Hematopoietic multipotent progenitor cell treated with erythropoietin and hydrocortisone succinate and interleukin-3 and kit ligand, for 4 days (in vitro differentiated cells): ENCODE measurements at regions not wholly inside any gene's neighbourhood (a gene's known extent, or its start where the extent isn't known, plus 50 kb on each side); places are given as distances from the start of the nearest gene placed in this dataset.
"Not testable (repeated sequence)": the region's sequence is repeated elsewhere in the genome, so short reads cannot be mapped to it uniquely, and the experiment has no call there.

Source experiments
- DNase-seq: peaks from one replicate; pipeline ENCODE4 v3.0.0-alpha.2; 2015

- DNase-seq = no peak
Observed at GRCh38 chr11:25527841-25528240, 804.1 kb upstream of the ANO3 start.

DNA sequence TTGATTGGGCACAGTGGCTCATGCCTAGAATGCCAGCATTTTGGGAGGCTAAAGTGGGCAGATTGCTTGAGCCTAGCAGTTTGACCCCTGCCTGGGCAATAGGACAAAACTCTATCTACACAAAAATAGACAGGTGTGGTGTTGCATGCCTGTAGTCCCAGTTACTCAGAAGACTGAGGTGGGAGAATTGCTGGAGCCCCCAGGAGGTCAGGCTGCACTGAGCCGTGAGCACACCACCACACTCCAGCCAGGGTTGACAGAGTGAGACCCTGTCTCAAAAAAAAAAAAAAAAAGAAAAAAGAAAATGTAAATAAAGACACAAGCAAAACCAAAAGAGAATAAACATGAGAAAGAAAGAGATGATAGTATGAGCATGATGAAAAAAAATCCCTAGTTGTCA, 802.4 kb upstream of the ANO3 start:
- DNase-seq = no peak

DNA sequence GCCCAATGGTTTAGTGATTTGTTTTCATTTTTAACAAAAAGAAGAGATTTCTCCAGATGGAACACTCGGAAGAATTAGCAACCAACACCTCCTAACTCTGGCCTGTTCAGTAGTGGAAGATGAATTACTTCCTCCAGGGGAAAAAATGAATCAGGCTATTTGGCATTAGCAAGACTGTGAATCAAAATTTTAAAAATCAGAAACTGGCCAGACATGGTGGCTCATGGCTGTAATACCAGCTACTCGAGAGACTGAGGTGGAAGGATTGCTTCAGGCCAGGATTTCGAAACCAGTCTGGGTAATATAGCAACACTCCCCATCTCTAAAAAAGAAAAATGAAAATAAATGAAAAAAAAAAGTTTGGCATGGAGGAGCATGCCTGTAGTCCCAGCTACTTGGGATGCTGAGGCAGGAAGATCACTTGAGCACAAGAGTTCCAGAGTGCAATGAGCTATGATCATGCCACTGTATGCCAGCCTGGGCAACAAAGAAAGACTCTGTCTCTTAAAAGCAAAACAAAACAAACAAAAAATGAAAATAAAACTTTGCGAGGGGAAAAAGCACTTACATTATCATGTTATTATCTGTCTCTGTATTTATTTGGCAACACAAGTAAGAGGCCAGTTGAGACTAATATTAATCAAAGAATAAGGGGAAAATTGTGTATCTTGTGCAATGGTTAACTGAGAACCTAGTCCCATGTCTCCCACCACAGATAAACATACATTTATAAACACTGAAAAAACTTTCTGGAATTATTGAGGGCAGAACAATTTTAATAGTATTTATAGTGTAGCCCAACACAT, 796.3 kb upstream of the ANO3 start:
- no peak for DNase-seq

- DNase-seq = no peak
Observed at GRCh38 chr11:25536289-25536688, 795.6 kb upstream of the ANO3 start.

- DNase-seq = no peak
Observed at GRCh38 chr11:25537393-25537792, 794.5 kb upstream of the ANO3 start.

DNA sequence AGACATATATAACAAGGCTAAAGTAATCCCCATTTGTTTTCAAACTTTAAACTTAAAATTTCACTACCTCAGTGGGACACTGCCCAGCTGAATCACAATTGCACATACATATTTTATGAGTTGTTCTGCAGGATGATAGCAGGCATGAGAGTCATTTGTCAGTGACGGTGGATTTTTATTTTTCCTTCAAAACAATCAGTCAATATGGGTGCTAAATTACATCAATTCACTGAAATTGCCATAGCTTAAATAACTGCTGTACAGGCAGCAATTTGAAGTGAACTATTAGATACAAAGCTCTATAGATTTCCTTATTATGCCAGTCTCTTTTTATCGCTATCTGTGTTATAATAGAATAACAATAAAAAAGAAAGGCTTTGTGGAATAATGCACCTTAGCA, 784.6 kb upstream of the ANO3 start:
- no peak for DNase-seq

GRCh38 chr11:25562417-25562816, 769.5 kb upstream of the ANO3 start:
- no peak for DNase-seq

DNA sequence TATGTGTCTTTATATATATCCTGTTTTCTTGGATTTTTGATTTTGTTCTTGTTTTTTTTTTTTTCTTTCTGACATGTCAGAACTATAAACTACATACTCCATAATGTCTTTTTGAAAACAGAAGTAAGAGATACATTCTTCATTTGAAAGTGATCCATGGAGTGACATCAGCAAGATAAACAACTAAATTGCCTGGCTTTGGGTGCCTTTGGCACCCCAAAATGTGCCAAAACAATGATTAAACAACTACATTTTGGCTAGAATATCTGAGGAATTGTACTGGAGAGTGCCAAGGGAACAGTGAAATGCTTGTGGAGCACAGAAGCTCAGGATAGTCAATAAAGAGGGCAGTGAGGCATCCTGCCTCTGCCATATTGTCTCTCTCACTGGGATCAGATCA, 766.1 kb upstream of the ANO3 start:
- DNase-seq = no peak

- peak; percentile 27 for DNase-seq
Observed at GRCh38 chr11:25566298-25567200, 765.4 kb upstream of the ANO3 start.

- no peak for DNase-seq
Observed at GRCh38 chr11:25576320-25576719, 755.6 kb upstream of the ANO3 start.

DNA sequence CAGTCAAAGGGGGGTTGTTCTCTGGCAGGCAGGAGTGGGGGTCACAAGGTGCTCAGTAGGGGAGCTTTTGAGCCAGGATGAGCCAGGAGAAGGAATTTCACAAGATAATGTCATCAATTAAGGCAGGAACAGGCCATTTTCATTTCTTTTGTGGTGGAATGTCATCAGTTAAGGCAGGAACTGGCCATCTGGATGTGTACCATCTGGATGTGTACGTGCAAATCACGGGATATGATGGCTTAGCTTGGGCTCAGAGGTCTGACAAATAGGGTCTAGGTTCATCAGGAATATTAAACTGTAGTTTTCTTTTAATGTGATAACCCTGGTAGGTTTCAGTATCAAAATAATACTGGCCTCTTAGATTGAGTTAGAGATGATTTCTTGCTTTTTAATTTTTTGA, 752.4 kb upstream of the ANO3 start:
- DNase-seq = not testable (repeated sequence)

GRCh38 chr11:25583596-25583995, 748.3 kb upstream of the ANO3 start:
- DNase-seq = no peak

GRCh38 chr11:25587496-25587895, 744.4 kb upstream of the ANO3 start:
- no peak for DNase-seq

GRCh38 chr11:25593221-25593620, 738.7 kb upstream of the ANO3 start:
- no peak for DNase-seq

- DNase-seq = no peak
Observed at GRCh38 chr11:25596701-25597100, 735.2 kb upstream of the ANO3 start.

DNA sequence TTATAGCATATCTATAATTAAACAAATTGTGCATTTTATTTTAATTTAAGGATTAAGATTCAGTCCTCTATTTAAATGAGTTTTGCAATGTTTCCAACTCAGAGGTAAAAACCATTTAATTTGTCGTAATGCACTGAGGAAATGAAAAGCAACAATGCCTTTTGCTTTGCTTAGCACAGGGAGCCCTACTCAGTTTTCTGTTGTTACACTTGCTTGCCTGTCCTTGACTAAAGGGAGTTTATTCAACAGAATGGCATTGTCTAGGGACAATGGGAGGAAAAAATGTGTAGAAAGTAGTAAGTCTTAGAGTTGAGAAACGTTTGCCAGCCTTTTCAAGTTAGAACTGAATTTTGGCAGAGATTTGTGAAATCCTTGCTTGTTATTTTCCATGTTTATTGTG, 734.2 kb upstream of the ANO3 start:
- DNase-seq = no peak

- no peak for DNase-seq
Observed at GRCh38 chr11:25602149-25602548, 729.8 kb upstream of the ANO3 start.

DNA sequence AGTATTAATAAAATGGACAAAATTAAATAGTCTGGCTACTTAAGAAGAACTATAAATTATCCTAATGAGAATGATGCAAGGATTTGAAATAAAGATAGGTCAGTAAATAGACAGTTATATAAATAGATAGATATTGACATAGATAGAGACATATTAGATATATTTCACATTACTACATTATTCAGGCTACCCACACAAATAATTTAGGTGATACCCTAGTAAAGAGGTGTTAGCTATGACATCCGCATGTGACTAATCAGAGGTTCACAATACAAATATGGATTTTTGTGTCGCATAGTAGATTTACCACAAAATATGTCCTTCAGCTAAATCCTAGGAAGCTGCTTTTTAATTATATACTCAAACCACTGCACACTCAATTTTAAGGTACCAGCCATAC, 729.0 kb upstream of the ANO3 start:
- no peak for DNase-seq

DNA sequence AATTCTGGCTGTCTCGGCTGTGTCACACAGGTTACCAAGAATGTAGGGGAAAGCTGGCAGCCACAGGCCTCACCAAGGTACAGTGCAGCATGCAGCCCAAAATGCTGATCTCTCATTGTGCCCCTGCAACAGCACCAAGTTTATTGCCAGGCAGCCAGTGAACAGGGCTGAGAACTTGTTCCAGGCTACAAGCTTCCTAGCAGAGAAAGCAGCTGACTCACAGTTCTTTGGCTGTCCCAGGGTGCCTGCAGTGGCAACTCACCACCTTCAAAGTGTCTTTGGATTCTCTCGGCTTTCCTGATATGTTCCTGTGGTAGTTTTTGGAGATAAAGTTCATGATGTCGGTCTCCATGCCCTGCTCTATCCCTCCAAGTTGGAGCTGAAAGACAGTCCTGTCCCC, 719.1 kb upstream of the ANO3 start:
- no peak for DNase-seq

DNA sequence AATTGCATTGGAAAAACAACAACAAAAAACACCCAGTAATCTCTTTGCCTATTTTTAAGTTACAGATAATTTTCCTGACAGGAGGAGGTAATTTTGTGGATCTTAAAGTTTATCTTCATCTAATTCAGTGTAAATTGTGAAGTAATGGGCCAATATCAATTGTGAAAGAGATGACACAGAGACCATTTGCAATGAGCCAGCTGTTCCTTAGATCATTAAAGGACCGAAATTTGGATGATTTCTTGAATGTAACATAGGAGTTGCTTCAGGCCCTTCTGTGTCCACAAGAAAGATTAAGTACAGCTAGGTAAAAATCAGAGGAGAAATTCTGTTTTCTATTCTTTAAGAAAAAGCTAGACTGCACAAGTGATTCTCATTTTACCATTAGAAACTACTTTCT, 718.5 kb upstream of the ANO3 start:
- no peak for DNase-seq

DNA sequence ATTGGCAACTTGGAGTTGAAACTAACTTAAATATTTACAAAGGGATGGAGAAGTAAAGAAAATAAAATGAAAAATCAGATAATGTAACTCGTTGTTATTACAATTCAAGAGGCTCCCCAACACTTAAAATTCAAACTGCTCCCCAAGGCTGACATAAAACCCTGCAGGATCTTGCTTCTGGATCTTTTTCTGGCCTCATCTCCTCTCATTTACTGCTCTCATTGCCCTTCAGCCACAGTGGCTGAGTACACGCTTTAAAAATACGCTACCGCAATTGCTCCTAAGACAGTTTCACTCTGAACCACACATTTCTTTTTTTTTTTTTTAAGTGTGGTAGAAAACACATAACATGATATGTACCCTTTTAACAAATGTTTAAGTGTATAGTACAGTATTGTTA, 718.1 kb upstream of the ANO3 start:
- DNase-seq = no peak

- no peak for DNase-seq
Observed at GRCh38 chr11:25615069-25615468, 716.9 kb upstream of the ANO3 start.

GRCh38 chr11:25615841-25616240, 716.1 kb upstream of the ANO3 start:
- no peak for DNase-seq

- no peak for DNase-seq
Observed at GRCh38 chr11:25625094-25625493, 706.8 kb upstream of the ANO3 start.
